ENCODE measurements at regions not wholly inside any gene's neighbourhood (a gene's known extent, or its start where the extent isn't known, plus 50 kb on each side); places are given as distances from the start of the nearest gene placed in this dataset.

DNA sequence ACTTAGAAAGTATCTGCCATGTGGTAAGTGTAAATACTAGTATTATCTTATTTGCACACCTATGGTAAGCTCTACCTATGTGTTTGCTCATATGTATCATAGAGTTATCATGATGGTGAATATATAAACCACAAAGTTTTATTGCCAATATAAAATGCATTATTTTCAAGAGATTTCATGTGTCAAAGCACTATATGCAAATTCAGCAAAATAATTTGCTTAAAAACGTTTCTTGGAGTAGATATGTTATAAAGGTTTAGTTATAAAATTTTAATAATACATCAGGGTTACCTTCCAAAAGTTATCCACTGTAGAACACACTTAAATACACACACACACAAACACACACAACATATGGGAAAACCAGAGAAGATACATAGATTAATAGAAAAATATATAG lies 1431.7 kb upstream of the C9orf72 start:
- TF ChIP-seq, protein P1, sequence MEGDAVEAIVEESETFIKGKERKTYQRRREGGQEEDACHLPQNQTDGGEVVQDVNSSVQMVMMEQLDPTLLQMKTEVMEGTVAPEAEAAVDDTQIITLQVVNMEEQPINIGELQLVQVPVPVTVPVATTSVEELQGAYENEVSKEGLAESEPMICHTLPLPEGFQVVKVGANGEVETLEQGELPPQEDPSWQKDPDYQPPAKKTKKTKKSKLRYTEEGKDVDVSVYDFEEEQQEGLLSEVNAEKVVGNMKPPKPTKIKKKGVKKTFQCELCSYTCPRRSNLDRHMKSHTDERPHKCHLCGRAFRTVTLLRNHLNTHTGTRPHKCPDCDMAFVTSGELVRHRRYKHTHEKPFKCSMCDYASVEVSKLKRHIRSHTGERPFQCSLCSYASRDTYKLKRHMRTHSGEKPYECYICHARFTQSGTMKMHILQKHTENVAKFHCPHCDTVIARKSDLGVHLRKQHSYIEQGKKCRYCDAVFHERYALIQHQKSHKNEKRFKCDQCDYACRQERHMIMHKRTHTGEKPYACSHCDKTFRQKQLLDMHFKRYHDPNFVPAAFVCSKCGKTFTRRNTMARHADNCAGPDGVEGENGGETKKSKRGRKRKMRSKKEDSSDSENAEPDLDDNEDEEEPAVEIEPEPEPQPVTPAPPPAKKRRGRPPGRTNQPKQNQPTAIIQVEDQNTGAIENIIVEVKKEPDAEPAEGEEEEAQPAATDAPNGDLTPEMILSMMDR (IDR thresholded peaks at IDR 0.05; ENCODE audit: extremely low read depth in 1 of 2, insufficient read depth in 1 of 2, low read depth in 1 of 2, low read length in 2 of 2): no peak
- no peak for TF ChIP-seq POLR2A (IDR thresholded peaks at IDR 0.05; ENCODE audit: low read depth, low read length)
- no peak for TF ChIP-seq EZH2 (IDR thresholded peaks at IDR 0.05; ENCODE audit: borderline replicate concordance, low read depth, low read length, severe bottlenecking)
